ENCODE measurements at regions not wholly inside any gene's neighbourhood (a gene's known extent, or its start where the extent isn't known, plus 50 kb on each side); places are given as distances from the start of the nearest gene placed in this dataset.

DNA sequence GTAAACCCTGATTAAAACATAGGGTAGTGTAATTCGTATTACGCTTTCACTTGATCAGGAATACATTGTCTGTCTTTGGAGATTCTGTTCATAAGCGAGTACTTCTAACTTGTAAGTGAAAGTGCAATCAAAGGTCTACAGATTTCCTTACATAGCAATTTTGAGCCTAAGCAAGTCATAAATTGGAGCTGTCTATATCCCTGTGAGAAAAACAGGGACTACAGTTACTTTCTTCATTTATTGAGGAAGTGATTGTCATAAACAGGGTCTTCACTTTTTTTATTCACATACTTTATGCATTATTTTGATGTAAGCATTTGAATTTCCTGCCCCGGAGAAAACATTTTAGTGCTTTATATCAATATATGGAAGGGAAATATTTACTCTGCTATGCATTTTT is 670.4 kb downstream of the CBLN2 start:
- no peak for DNase-seq

DNA sequence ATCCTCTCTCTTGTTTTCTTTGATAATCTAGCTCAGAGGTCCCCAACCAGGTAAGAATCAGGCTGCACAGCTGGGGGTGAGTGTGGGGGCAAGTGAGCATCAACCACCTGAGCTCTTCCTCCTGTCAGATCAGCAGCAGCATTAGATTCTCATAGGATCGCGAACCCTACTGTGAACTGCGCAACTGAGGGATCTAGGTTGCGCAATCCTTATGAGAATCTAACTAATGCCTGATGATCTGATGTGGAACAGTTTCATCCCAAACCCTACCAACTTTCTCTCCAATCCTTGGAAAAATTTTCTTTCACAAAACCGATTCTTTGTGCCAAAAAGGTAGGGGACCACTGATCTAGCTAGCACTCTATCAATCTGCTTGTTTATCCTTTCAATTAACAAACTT is 678.3 kb downstream of the CBLN2 start:
- no peak for DNase-seq

DNA sequence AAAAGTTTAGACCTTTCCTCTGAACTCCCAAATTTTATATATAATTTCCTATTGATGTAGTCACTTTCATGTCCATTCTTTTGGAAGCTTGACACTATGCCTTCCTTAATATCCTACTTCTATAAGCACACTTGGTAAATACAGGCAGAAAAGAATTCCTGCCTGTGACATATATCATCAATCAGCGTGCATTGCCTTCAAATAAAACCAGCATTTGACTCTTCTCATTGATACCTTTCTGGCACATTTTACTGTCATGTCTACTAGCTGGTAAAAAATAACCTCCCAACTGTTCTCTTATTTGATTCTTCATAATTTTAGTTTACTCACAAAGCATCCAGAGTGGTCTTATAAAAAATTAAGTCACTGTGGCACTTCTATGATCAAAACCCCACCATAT is 693.5 kb downstream of the CBLN2 start:
- DNase-seq = no peak

DNA sequence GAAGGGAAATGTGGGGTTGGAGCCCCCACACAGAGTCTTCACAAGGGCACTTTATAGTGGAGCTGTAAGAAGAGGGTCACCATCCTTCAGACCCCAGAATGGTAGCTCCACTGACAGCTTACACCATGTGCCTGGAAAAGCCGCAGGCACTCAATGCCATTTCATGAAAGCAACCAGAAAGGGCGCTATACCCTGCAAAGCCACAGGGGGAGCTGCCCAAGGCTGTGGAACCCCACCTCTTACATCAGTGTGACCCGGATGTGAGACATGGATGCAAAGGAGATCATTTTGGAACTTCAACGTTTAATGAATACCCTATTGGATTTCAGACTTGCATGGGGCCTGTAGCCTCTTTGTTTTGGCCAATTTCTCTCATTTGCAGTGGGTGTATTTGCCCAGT is 694.7 kb downstream of the CBLN2 start:
- no peak for DNase-seq

DNA sequence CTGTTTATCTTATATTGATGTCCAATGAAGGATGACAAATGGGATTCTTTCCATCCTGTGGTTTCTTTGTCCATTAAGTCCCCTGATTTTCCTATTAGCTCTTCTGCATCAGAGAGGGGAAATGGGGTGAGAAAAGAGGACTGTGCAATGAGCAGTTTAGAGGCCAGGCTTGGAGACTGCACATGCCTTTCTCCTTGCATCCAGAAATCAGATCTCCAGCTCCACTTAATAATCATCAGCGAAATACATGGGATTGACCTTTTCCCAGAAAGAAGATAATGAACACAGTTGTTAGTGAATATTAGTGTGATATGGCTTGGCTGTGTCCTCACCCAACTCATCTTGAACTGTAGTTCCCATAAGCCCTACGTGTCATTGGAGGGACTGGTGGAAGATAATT is 697.4 kb downstream of the CBLN2 start:
- DNase-seq = no peak

DNA sequence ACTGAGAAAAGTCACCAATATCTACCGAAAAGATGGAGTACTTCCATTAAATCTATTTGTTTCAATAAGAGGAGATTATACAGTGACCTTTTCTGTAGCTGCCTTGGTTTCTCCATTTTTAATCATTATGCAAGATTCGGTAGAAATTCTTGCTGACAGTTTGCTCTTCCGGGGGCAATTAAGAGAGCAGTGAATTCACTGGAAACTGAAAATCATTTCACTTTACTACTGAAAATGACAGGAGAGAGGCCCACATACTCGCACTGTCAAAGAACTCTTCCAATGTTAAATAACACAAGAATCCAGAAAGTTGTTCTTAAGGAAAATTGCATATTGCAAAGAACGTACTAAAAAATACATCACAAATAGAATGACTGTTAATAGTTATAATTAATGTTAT is 699.3 kb downstream of the CBLN2 start:
- no peak for DNase-seq

DNA sequence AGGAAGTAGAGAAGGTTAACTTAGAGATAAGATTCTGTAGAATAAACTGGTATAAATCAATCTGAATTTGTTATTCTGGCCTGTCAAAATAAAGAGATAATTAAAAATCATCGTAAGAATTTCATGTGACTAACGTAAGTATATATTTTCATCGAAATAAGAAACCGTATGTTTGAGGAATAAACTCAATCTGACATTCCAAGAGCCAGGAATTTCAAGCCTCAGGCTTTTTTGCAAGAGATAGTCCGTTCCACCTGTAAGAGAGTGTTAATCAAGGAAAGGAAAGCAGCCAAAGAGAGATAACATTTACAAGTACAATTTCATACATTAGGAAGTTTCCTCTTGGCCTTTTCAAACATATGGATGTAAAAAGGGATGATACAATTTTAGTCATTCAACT is 701.5 kb downstream of the CBLN2 start:
- DNase-seq = no peak

DNA sequence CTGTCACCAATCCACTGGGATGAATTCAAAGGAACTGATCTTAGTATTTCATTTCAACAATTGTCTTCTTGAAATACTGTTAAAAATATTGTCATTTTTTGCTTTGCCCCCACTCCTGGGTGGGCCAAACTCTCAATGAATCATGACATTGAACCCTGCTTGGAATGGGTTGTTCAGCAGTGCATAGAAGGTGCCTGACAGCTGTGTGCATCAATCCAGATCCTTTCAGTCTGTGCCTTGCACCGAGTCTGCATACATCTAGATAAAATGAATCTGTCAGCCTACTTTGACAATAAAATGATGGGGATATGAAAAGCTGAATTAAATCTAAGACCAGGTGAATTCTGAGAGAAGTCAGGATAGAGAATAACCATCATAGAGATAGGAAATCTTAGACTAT is 706.6 kb downstream of the CBLN2 start:
- no peak for DNase-seq

DNA sequence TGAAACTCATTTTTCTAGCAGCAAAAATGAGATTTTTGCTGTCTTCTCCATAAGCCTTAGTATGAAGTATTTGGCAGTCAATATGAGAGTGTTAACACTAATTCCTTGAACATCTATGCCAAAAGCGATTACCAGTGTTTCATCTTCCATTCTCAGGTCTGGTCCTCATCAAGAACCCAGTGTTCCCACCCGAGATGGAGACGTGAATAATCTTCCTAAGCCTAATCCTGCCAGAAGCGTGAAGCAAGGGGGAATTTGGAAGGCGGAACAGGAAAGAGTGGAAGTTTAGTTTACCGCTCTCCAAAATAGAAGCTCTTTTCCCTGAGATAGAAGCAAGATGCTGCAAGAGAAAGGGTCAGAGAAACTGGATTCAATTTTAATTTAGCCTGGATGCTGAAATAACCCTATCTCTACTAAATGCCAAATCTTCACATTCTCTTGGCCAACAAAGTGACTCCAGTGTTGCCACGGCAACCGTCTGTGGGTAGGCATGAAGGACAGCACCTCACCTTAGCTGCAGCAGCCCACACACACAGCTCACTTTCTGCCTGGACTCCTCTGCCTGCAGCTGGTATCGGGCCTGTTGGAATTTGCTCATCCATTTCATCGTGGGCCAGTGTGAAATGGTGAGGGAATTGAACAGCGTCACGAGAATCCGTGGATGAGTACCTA is 711.1 kb downstream of the CBLN2 start:
- no peak for DNase-seq

DNA sequence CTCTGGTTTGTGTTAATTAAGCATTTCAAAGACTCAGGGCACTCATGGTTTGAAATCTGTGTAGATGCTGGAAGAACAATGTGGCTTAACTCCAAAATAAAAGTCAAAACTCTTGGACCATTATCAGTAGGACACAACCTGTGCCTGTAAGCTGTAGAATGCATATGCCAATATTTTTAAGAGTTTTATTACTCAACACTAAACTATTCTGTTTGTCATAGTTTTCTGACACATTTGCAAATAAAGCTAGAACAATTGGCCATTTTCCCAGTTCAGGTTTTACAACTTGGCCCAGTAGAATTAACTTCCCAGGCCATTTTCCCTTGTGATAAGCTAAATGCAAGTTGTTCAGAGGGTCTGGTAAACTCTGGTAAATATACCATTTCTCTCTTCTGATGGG is 713.1 kb downstream of the CBLN2 start:
- DNase-seq = no peak

DNA sequence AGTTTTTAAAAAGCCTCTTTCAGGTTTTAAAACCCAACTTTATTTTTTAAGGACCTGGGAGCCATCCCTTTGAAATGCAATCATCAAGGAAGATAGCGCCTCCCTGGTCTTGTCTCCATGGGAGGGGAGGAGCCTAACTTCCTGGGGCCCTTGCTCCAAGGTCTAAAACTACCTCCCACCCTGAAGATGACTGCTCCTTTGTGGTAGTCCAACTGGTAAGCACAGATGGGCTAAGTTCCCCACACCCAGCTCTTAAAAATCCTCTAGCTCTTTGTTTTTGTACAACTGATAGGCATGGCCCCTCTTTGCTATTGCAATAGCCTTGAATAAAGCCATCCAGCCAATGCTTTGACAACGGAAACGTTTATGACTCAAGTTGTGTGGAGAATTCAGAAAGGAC is 716.8 kb downstream of the CBLN2 start:
- DNase-seq = no peak

DNA sequence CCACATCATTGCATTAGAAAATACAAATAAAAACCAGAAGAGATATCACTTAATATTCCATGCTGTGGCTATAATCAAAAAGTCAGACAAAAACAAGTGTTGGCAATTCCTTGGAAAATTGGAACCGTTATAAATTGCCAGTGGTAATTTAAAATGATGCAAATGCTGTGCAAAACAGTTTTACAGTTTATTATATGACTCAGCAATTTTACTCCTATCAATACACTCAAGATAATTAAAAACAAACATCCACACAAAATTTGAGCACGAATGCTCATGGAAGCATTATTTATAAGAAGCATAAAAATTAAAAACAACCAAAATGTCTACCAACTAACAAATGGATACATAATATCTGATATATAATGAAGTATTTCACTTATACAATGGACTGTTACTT is 728.8 kb downstream of the CBLN2 start:
- no peak for DNase-seq

DNA sequence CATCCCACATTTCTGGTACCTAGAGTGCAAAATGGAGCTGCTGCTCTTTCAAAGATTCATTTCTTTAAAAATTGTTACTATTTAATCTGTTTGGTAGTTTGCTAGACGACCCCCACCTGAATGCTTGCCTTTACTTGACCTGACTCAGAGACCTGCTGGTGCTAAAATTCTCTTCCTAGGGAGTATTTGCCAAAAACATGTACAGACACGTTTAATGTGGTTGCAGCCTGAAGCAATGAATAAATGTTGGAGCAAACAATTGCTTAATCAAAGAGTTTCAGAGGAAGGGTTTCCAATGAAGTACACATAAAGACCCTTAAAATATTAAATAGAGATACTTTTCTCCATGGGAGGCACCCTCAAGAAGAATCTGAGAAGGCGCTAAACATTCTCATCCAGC is 734.4 kb downstream of the CBLN2 start:
- no peak for DNase-seq

DNA sequence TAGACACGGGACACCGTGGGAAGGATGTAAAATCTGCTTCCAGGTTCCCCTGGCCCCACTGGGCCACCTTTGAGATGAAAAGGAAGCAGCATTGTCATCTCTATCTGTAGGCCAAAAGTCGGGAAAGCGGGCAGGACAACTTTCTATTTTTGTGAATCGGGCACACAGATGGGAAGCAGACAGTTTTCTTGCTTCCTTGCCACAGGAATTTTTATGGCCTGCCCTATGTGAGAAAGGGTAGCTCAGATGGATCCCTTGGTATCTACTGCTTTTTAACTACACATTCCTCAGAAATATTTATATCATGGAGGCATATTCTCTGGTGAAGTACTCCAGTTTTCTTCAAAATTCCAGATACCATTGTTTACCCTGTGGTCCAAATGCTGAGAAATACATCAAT is 735.5 kb downstream of the CBLN2 start:
- DNase-seq = no peak

DNA sequence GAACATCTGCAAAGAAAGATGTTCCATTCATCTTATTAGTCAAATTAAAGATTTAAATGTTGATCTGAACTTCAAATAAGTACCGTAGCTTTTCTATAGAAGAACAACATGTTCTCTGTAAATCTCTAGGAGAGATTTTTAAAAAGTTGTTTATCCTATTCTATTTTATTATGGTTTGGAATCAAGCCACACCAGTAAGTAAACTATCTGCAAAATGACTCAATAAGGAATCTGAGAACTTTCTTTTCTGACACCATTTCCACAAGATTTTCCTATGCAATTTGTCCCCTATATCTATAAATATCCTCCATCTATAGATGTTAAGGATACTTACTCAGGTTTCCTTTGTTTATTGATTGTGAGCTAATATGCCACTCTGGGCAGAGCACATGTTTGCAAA is 736.6 kb downstream of the CBLN2 start:
- DNase-seq = no peak

DNA sequence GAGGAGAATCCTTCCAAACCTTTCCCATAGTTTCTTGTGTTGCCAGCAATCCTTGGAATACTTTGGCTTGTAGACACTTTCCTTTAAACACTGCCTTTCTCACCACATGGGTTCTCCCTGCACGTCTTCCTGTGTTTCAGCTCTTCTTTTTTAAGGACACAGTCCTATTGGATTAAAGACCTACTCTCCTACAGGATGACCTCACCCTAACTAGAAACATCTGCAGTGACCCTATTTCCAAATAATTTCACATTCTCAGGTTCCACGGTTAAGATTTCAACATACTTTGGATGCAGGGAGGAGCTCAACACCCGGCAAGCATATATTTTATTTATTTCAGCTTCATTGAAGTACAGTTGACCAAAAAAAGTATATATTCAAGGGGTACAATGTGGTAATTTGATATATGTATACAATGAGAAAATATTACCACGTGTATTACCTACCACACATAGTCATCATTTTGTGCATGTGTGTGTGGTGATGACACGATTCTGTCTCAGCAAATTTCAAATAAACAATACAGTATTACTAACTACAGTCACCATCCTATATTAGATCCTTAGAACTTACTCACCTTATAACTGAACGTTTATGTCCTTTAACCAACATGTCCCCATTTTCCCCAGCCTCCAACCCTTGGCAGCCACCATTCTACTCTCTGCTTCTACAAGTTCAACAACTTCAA is 745.0 kb downstream of the CBLN2 start:
- no peak for DNase-seq

DNA sequence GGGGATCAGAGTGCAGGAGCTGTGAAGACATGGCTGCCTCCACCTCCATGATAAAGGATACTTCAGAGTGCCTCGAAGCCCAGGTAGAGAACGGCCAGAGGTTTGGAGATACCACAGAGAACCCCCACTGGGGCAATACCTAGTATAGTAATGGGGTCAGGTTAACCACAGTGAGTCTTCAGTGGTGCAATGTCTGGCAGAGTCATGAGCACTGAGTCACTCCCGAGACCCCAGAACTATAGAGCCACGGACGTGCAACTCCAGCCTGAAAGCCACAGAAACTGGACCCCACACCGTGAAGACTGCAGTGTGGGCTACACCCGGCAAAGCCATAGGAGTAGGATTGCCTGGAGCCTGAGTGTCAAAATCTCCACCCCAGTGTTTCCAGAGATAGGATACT is 746.6 kb downstream of the CBLN2 start:
- DNase-seq = no peak

DNA sequence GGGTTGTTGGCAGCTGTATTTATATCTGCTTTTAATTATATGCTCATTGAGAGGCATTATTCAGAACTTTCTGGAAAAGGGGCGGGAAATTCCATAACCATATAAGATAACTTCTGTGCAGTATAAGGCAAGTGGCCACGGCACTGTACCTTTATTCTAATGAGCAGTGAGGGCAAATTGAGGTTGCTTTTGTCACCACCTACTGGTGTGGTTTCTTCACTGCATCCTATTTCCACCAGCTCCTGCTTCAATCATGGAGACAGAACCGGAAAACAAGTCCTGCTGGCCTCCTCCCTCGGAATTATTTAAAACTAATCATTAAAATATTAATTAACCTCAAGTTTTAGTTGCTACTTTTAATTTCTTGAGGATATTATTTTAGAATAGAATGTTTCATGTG is 759.4 kb downstream of the CBLN2 start:
- no peak for DNase-seq

DNA sequence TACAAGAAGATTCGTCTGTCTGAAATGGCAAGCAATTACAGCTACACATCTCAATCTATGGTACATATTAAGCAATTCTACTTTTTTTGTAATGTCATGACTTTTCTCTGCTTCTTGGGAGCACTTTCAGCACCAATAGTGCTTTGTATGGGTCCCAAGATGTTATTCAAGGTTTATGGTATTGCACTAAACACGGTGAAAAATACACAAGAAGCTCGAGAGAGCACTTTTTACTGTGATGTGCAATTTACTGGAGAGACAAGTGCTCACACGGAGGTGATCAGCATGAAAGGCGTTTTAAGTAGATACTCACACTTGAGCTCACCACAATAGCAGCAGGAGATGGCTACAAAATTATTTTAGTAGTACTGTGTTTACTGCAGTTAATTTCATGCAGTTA is 783.6 kb downstream of the CBLN2 start:
- DNase-seq = no peak

DNA sequence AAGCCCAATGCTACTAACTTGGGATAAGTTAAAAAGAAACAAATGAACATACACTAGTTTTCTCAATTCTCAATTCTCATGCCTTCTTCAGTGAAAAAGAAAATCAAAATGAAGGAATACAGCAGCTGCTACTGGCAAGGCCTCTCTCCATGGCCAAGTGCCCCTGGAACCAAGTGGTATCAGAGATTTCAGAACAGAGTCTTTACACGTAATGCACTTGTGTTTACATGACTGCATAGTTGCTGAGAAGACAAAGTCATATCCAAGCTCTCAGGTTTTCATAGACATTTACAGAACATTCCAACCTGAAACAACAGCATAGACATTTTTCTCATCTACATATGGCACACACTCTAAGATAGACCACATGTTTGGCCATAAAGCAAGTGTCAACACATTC is 789.9 kb downstream of the CBLN2 start:
- no peak for DNase-seq

DNA sequence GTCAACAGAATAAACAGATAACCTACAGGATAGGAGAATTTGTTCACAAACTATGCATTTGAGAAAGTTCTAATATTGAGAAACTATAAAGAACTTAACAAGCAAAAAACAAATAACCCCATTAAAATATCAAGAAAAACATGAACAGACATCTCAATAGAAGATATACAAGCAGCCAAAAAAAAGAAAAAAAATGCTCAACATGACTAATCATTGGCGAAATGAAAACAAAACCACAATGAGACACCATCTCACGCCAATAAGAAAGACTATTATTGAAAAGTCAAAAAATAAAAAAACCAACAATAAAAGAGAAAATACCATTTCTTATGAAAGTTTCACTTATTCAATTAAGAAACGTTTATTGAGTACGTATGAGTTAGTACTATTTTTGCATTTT is 800.5 kb downstream of the CBLN2 start:
- no peak for DNase-seq

DNA sequence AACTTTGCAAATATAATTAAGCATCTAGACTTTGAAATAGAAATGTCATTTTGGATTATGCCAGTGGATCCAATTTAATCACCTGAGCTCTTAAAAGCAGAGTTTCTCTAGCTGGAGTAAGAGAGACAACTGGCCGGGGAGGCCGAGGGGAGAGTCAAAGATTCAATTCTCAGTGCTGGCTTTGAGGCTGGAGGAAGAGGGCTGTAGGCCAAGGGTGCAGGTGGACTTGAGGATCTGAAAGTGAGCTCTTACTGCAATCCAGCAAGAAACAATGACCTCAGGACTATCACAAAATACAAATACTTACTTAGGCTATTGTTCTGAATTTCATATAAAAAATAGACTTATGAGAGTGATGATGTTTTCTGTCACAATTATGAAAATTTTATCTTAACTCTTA is 814.5 kb downstream of the CBLN2 start:
- no peak for DNase-seq

DNA sequence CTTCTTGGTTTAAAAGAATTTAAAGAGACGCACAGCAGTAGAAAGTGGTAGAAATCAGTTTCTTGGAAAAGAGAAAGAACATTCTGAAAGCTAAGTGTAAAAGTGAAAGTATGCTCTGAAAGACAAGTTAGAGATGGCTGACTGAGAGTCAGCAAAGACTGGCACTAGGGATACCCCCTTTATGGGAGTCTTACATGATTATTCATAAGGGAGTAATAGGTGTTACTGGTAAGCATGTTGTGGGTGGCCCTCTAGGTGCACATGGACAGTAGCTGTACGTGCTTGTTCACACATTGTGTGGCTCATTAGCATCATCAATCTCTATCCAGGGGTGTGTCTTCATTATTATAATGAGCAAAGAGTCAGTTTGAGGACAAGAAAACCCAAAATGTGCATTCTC is 816.2 kb downstream of the CBLN2 start:
- DNase-seq = no peak

DNA sequence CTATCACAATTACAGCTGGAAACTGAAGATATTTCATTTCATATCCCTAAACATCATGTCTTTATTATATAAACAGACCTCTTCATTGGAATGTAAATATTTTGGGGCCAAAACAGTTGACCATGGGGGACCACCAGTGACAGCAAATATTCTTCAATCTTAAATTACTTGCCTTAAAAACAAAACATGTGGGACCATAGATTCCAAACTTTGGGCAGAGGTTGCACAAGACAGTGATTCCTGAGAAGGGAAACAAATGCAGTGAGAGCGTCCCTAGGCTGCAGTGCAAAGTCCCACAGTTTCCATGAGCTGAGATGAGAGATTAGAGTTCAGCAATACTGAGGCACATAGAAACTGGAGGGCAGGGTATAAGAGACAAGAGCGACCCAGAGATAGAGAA is 818.9 kb downstream of the CBLN2 start:
- no peak for DNase-seq

DNA sequence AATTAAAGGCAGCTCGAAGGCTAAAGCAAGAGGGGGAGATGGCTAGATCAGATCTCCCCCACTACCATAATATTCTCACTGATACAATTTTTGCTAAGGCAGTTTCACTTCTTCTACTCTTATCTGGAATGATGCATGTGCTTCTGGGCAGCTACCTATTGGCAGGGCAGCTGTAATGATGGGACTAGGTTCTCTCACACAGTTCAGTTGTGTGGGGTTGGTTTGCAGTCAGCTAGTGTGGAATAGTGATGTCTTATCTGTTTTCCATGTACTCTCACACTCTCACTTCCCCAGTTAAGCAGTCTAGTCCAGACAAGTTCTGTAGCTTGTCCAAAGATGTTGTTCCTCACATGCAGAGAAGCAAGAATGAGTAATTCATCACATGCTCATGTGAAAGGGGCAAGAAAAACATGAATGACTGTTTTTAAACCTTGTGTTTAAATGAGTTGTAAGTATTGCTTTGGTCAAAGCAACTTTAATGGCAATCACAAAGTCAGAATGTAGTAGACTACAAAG is 836.1 kb downstream of the CBLN2 start:
- DNase-seq = no peak

Measured in CD4-positive, alpha-beta T cell treated with Interleukin-21 for 1 hour (primary cell).